BLaER1 treated with 17β-estradiol and CSF1 and Interleukin-3, amounts not matched to agents 10 nM and 100 nM (cell line): ENCODE measurements at regions not wholly inside any gene's neighbourhood (a gene's known extent, or its start where the extent isn't known, plus 50 kb on each side); places are given as distances from the start of the nearest gene placed in this dataset.

Experiments
- H3K27ac ChIP-seq, 11 experiments: shearing (Covaris generic); formaldehyde crosslinking; 2 replicates each; pipeline ENCODE4 v1.8.1; 2022
- H3K27me3 ChIP-seq, 11 experiments: shearing (Covaris generic); formaldehyde crosslinking; 2 replicates each; pipeline ENCODE4 v1.8.1; 2022
- H3K36me3 ChIP-seq, 11 experiments: shearing (Covaris generic); formaldehyde crosslinking; 2 replicates each; pipeline ENCODE4 v1.8.1; 2022
- H3K4me1 ChIP-seq, 10 experiments: shearing (Covaris generic); formaldehyde crosslinking; 2 replicates each; pipeline ENCODE4 v1.8.1; 2022
- H3K4me2 ChIP-seq, 11 experiments: shearing (Covaris generic); formaldehyde crosslinking; 2 replicates each; pipeline ENCODE4 v1.8.1; 2022
- H3K4me3 ChIP-seq, 10 experiments: shearing (Covaris generic); formaldehyde crosslinking; 2 replicates each; pipeline ENCODE4 v1.8.1; 2022
- H3K9ac ChIP-seq, 11 experiments: shearing (Covaris generic); formaldehyde crosslinking; 2 replicates each; pipeline ENCODE4 v1.8.1; 2022
- H3K9me3 ChIP-seq, 11 experiments: shearing (Covaris generic); formaldehyde crosslinking; replicated peaks in 1 of 11; 2 replicates each; pipeline ENCODE4 v1.8.1; 2022
- H4K20me1 ChIP-seq, 11 experiments: shearing (Covaris generic); formaldehyde crosslinking; 2 replicates each; pipeline ENCODE4 v1.8.1; 2022
- Cebpa-rat ChIP-seq, 11 experiments: shearing (Covaris generic); IDR thresholded peaks; 2 replicates each; pipeline ENCODE4 v1.8.1; 2022

GRCh38 chr19:30694156-30694755 is 322.1 kb downstream of the ZNF536 start:
- no peaks in the 10 kb centered on the region for H3K9me3 ChIP-seq
- no peak overlapping the region for H3K4me3 ChIP-seq
- H3K36me3 ChIP-seq = no peaks in the 10 kb centered on the region
- peaks cover 35 to 46% (median 40%) of the 10 kb centered on the region in 11 experiments for H3K27me3 ChIP-seq
- peak overlapping the region in 4 of 11 experiments; percentile 12 to 33 (median 24); a peak in 5 of 22 replicates for H3K4me2 ChIP-seq
- no peak overlapping the region for H3K27ac ChIP-seq
- H4K20me1 ChIP-seq = no peaks in the 10 kb centered on the region; a peak in 2 of 22 replicates
- no peak for TF ChIP-seq Cebpa-rat (IDR thresholded peaks at IDR 0.05)
- H3K9ac ChIP-seq = no peak overlapping the region
- peaks cover 14 to 23% (median 20%) of the 10 kb centered on the region in 10 experiments; a peak in 18 of 20 replicates for H3K4me1 ChIP-seq

- H4K20me1 ChIP-seq = no peaks in the 10 kb centered on the region; a peak in 2 of 22 replicates
- peak overlapping the region in 2 of 11 experiments; percentile 40 to 53; a peak in 3 of 22 replicates for H3K9ac ChIP-seq
- no peaks in the 10 kb centered on the region for H3K36me3 ChIP-seq
- H3K4me1 ChIP-seq = peaks cover 14 to 23% (median 20%) of the 10 kb centered on the region in 10 experiments; a peak in 18 of 20 replicates
- peak overlapping the region in 1 of 10 experiments; percentile 34; a peak in 1 of 20 replicates for H3K4me3 ChIP-seq
- TF ChIP-seq Cebpa-rat (IDR thresholded peaks at IDR 0.05) = no peak
- H3K9me3 ChIP-seq = no peaks in the 10 kb centered on the region
- peak overlapping the region; percentile 51 to 82 (median 60) for H3K4me2 ChIP-seq
- H3K27ac ChIP-seq = no peak overlapping the region
- H3K27me3 ChIP-seq = peaks cover 35 to 46% (median 40%) of the 10 kb centered on the region in 11 experiments
Observed at GRCh38 chr19:30692879-30693503, 320.8 kb downstream of the ZNF536 start.

- no peaks in the 10 kb centered on the region; a peak in 2 of 22 replicates for H4K20me1 ChIP-seq
- no peaks in the 10 kb centered on the region for H3K36me3 ChIP-seq
- H3K4me3 ChIP-seq = peak overlapping the region in 3 of 10 experiments; percentile 2 to 34 (median 14); a peak in 4 of 20 replicates
- peak overlapping the region; percentile 51 to 82 (median 60) for H3K4me2 ChIP-seq
- no peak overlapping the region for H3K27ac ChIP-seq
- H3K4me1 ChIP-seq = peaks cover 14 to 23% (median 20%) of the 10 kb centered on the region in 10 experiments; a peak in 18 of 20 replicates
- H3K9me3 ChIP-seq = no peaks in the 10 kb centered on the region
- peaks cover 35 to 46% (median 40%) of the 10 kb centered on the region in 11 experiments for H3K27me3 ChIP-seq
- H3K9ac ChIP-seq = peak overlapping the region in 4 of 11 experiments; percentile 1 to 53 (median 20); a peak in 6 of 22 replicates
- no peak for TF ChIP-seq Cebpa-rat (IDR thresholded peaks at IDR 0.05)
Observed at GRCh38 chr19:30692181-30692811, 320.1 kb downstream of the ZNF536 start.

- no peaks in the 10 kb centered on the region for H3K36me3 ChIP-seq
- peaks cover 35 to 46% (median 40%) of the 10 kb centered on the region in 11 experiments for H3K27me3 ChIP-seq
- H3K4me1 ChIP-seq = peaks cover 14 to 28% (median 22%) of the 10 kb centered on the region in 10 experiments; a peak in 18 of 20 replicates
- H3K4me2 ChIP-seq = peak overlapping the region; percentile 51 to 82 (median 60); a peak in 19 of 22 replicates
- no peaks in the 10 kb centered on the region for H3K9me3 ChIP-seq
- H3K27ac ChIP-seq = no peak overlapping the region
- H4K20me1 ChIP-seq = no peaks in the 10 kb centered on the region; a peak in 2 of 22 replicates
- H3K4me3 ChIP-seq = no peak overlapping the region
- TF ChIP-seq Cebpa-rat (IDR thresholded peaks at IDR 0.05) = no peak
- 0 out of 22 replicates have a peak overlapping the region, but pooled peaks of 1 of the 11 experiments have one; percentile 1 for H3K9ac ChIP-seq
Observed at GRCh38 chr19:30691819-30692166, 319.6 kb downstream of the ZNF536 start.

GRCh38 chr19:30690935-30691818 is 319.0 kb downstream of the ZNF536 start:
- peaks cover 14 to 35% (median 22%) of the 10 kb centered on the region in 10 experiments; a peak in 18 of 20 replicates for H3K4me1 ChIP-seq
- peaks cover 35 to 46% (median 40%) of the 10 kb centered on the region in 11 experiments for H3K27me3 ChIP-seq
- H3K27ac ChIP-seq = no peak overlapping the region
- no peak for TF ChIP-seq Cebpa-rat (IDR thresholded peaks at IDR 0.05)
- no peaks in the 10 kb centered on the region; a peak in 2 of 22 replicates for H4K20me1 ChIP-seq
- H3K9me3 ChIP-seq = no peaks in the 10 kb centered on the region
- H3K36me3 ChIP-seq = no peaks in the 10 kb centered on the region
- no peak overlapping the region for H3K9ac ChIP-seq
- H3K4me3 ChIP-seq = no peak overlapping the region
- H3K4me2 ChIP-seq = peak overlapping the region in 8 of 11 experiments; percentile 51 to 76 (median 59); a peak in 11 of 22 replicates

- Histone ChIP-seq H3K4me2 (peak overlapping the region in 1 of 11 experiments; percentile 25; a peak in 1 of 22 replicates), H3K27me3 (peaks cover 35 to 46% (median 40%) of the 10 kb centered on the region in 11 experiments), H3K9ac (no peak overlapping the region), H3K4me1 (peaks cover 14 to 35% (median 22%) of the 10 kb centered on the region in 10 experiments; a peak in 18 of 20 replicates), H4K20me1 (no peaks in the 10 kb centered on the region; a peak in 2 of 22 replicates), H3K27ac (no peak overlapping the region), H3K4me3 (no peak overlapping the region), H3K9me3 (no peaks in the 10 kb centered on the region), H3K36me3 (no peaks in the 10 kb centered on the region)
- no peak for TF ChIP-seq Cebpa-rat (IDR thresholded peaks at IDR 0.05)
Observed at GRCh38 chr19:30690525-30690924, 318.3 kb downstream of the ZNF536 start.

GRCh38 chr19:30689474-30689873 is 317.3 kb downstream of the ZNF536 start:
- no peak overlapping the region for H3K9ac ChIP-seq
- TF ChIP-seq Cebpa-rat (IDR thresholded peaks at IDR 0.05) = no peak
- H4K20me1 ChIP-seq = no peaks in the 10 kb centered on the region; a peak in 2 of 22 replicates
- H3K9me3 ChIP-seq = no peaks in the 10 kb centered on the region
- H3K27me3 ChIP-seq = peaks cover 35 to 46% (median 40%) of the 10 kb centered on the region in 11 experiments
- no peak overlapping the region for H3K4me2 ChIP-seq
- H3K36me3 ChIP-seq = no peaks in the 10 kb centered on the region
- H3K27ac ChIP-seq = no peak overlapping the region
- H3K4me3 ChIP-seq = no peak overlapping the region
- peaks cover 14 to 35% (median 22%) of the 10 kb centered on the region in 10 experiments; a peak in 18 of 20 replicates for H3K4me1 ChIP-seq

GRCh38 chr19:30688696-30689095 is 316.5 kb downstream of the ZNF536 start:
- Histone ChIP-seq H4K20me1 (no peaks in the 10 kb centered on the region; a peak in 2 of 22 replicates), H3K27ac (no peak overlapping the region), H3K9me3 (no peaks in the 10 kb centered on the region), H3K27me3 (peaks cover 33 to 40% (median 35%) of the 10 kb centered on the region in 11 experiments), H3K4me1 (peaks cover 14 to 28% (median 22%) of the 10 kb centered on the region in 10 experiments; a peak in 18 of 20 replicates), H3K4me3 (no peak overlapping the region), H3K9ac (no peak overlapping the region), H3K36me3 (no peaks in the 10 kb centered on the region), H3K4me2 (no peak overlapping the region)
- no peak for TF ChIP-seq Cebpa-rat (IDR thresholded peaks at IDR 0.05)
